Hepatic stellate cell (primary cell): ENCODE measurements at regions not wholly inside any gene's neighbourhood (a gene's known extent, or its start where the extent isn't known, plus 50 kb on each side); places are given as distances from the start of the nearest gene placed in this dataset.

Experiments used
- DNase-seq: peaks from one replicate; pipeline ENCODE4 v3.0.0; 2011; ENCODE audit warnings: low spot score

DNA sequence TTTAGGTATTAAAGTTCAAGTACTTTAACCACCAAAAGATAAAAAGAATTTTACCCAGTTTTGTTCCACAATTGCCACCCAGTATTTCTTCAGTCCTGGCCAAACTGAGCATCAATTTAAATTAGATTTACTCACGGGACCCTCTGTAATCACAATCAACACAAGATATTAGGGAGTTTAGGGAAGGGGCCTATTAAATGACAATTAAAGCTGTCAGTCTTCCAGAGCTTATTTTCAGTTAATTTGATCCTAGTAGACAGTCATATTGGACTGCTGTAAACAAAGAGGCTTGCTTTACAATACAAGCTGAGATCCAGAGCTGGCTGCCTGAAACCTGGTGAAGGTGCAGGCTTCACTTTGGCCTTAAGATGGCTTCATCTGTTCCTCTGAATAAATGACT lies 321.2 kb upstream of the NBEA start:
- no peak for DNase-seq

GRCh38 chr13:34623331-34623730 lies 318.7 kb upstream of the NBEA start:
- no peak for DNase-seq

DNA sequence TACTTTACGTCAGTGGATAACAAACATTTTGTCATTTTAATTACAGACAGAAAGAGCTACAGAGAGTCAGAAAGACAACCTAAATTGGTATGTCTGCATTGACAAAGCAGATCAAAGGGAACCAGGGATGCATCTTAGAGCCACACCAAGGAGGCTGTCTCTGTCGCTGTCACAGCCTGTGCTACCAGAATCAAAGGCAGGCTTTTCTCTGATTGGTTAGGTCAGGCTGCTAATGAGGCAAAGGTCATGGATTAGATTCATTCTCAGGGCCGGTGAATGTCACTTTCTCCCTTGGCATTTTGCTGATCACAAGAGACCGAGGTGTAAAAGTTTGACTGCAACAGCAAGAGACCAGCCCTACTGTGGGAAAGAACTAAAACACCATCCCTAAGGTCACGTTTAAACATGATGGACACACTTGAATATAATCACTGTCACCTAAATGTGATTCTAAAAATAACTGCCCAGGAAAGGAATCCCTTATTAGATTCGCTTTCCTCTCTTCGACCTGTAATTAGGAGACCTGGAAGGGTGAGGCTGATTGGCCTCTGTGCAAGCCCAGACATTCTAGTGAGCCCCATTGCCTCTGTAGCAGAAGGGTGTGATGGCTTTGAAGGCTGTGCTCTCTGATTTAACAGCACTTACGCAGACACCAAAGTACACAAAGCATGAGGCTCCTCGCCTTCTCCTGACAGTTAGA lies 314.4 kb upstream of the NBEA start:
- DNase-seq, result no peak

DNA sequence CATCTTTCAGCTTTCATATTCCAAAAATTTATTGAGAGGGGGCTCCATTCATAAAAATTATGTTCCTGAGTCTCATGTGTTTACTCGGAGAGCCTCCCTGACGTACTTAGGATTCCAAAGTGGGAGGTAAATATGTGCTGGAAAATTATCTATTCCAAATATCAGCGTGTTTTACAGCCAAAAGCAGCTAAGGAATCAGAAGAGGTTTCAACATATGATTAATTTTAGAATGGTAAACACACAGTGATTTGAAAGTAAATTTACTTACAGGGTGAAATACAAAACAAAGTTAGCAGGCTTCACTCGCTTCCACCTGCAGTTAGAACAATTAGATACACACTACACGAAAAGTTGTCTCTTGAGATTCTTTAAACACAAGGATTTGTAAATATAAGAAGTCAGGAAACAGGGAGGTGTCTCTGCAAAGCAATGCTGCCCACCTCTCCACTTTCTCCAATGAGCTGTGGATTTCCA lies 313.8 kb upstream of the NBEA start:
- no peak for DNase-seq

DNA sequence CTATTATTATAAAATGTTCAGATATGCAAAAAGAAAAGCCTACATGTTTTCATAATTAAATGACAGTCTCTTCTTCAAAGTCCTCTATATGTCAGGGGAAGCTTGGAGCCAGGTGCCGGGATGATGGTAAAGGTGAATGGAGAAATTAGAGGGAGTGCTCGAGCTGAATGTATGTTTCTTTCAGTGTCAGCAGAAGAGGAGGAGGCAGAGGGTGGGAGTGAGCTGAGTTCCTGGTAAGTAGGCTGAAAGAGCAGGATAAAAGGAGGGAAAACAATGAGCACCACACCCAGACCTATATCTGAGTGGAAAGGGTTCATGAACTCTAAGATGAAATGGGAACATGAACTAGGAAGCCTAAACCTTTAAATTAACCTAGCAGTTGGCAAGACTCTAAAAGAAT lies 307.6 kb upstream of the NBEA start:
- no peak for DNase-seq

DNA sequence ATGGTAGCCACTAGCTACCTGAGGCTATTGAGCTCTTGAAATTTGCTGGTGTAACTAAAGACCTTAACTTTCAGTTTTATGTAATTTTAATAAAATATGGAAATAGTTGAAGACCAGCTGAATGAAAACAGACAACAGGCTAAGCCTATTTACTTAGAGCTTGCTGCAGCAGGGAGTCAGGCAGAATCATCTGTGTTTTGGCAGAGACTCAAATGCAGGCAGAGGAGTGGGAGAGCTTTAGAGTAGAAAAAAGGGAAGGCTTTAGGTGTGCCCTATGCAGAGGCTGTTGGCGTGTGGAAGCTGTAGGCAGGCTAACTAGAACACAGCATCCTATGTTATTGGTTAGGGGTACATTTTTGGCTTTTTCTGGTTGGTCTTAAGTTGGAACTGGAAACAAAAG lies 304.9 kb upstream of the NBEA start:
- DNase-seq, result no peak

DNA sequence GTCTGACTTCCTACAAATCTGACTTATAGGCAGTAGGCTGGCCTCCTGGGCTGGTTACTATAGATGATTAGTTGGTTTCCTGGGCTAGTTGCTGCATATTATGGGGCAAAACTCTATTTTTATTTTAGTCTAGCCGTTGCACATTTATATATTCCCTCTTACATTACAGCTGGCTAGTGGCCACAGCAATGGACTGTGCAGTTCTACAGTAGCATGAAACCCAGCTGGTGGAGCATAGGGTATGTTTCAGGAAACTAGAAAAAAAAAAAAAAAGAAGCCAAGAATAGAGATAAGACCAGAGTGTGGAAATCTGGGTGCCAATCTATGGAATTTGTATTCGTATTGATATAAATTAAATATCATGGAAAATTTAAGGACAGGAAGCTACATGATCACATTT lies 304.4 kb upstream of the NBEA start:
- no peak for DNase-seq

GRCh38 chr13:34638897-34639296 lies 303.2 kb upstream of the NBEA start:
- DNase-seq, result no peak

DNA sequence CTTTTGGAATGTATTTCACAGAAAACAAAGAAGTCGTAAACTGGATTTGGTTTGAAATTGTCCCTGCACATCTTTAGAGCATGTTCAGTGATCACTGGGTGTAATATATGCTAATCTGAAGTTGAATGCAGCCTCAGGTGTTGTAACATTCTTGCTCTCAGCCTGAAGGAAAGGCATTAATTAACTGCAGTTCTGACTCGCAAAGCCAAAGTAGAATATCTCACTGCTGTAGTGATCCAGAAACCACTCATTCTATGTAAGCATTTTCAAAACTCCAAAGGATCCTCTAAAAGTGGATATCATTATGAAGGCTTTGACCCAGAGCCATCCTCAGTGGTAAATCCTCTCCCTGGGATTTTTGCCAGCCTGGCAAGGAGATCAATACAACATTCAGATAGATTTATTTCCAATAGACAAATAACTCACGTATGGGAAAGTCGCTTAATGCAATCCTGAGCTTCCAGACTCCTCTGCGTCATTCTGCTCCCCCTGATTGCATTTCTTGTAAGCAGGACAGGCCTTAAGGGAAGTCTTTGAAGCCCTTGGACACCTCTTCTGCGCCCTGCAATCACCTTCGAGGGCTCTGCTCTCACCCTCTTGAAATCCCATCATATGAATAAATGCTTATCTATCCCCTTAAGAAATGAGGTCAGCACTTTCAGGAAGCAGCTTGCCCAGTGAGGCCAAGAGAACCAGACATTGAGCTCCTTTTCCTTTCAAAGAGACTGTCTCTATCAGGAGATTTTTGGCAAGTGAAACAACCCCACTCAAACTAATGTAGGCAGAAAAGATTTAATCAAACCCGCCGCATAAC lies 301.7 kb upstream of the NBEA start:
- DNase-seq, result no peak

DNA sequence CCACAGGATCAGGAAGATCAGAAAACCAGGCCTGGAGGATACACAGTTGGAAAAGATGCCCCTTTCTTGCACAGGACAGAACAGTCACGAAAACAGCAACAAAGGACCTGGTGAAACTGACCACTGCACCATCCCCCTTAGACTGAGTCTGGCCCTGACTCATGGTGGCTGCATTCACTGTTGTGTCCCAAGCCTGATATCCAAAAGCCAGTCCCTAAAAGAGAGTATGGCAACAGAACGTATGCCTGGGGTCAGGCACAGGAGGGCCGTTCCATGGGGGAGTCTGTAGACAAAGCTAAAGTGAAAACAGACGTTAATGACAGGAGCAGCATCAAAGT lies 301.1 kb upstream of the NBEA start:
- no peak for DNase-seq

GRCh38 chr13:34647379-34648150 lies 294.5 kb upstream of the NBEA start:
- no peak for DNase-seq

GRCh38 chr13:34654203-34654602 lies 287.9 kb upstream of the NBEA start:
- no peak for DNase-seq

- no peak for DNase-seq
Measured at GRCh38 chr13:34654647-34655046, 287.4 kb upstream of the NBEA start.

- DNase-seq, result no peak
Measured at GRCh38 chr13:34655554-34655953, 286.5 kb upstream of the NBEA start.

GRCh38 chr13:34657716-34658115 lies 284.4 kb upstream of the NBEA start:
- peak; percentile 6 for DNase-seq

DNA sequence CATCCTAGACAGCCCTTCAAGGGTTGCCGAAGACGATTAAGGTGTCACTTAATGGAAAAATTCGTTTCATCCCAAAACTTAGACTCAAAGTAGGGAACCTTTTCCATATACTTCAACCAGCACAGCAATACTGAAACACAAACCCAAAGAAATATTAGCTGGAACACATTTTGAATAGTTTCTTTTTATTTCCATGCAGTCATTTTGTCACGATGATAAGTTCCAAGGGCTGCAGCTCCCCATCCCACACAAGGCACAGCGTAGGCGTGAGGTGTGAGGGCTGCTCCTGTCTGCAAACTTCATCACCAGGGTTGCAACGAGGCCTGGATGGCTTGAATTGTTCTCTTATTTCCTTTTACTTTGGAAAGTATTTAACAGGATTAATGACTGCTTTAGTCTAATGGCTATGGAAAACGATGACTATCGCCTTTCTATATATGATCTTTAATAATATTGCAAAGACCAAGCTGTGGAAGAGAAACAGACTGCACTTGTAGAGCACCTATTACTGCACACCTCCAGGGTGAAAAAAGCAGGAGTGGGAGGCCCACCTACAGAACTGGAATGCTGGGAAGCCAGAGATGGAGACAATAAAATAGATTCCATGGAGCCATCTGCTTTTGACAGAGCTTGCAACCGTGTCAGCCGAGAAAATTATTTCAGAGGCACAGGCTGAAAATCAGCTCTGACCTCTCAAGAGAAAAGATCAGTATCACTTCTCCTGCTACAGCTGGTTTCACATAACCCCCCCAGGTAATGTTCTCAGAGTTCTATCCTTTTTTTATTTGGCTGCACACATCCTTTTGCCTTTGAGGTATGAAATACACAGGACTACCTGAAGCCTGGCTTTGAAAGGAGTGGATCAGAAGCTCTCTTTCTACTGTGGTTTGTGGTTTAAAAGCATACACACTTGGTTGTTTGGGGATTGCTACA lies 274.5 kb upstream of the NBEA start:
- no peak for DNase-seq

DNA sequence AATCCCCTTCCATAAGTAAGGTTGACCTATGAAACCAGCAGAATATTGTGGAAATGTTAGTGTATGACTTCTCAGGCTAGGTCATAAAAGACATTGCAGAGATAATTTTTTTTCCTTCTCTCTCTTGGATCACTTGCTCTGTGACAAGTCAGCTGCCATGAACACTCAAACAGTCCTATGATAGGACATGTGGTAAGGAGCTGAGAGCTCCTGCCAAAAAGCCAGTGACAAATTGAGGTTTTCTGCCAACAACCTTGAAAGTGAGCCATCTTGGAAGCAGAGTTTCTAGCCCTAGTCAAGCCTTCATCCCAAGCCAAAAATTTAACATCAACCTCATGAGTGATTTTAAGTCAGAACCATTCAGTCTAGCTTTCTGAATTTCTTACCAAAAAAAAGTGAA lies 270.9 kb upstream of the NBEA start:
- no peak for DNase-seq

- no peak for DNase-seq
Measured at GRCh38 chr13:34672631-34673030, 269.4 kb upstream of the NBEA start.

DNA sequence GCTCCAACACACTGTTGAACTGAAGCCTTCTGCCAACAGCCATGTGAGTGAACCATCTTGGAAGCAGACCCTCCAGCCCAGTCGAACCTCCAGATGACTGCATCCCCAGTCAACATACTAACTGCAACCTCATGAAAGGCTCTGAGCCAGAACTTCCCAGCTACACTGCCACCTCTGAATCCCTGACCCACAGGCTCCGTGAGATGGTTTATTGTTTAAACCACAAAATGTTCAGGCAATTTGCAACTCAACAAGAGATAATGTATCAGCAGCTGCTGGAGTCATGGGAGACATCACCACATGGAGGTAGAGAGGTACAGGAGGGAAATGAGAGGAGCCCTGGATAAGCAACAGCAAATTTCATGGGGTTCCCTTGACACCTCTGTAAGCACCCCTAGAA lies 266.4 kb upstream of the NBEA start:
- no peak for DNase-seq

- peak; percentile 12 for DNase-seq
Measured at GRCh38 chr13:34678154-34678553, 263.9 kb upstream of the NBEA start.

- DNase-seq, result no peak
Measured at GRCh38 chr13:34681405-34681955, 260.6 kb upstream of the NBEA start.

DNA sequence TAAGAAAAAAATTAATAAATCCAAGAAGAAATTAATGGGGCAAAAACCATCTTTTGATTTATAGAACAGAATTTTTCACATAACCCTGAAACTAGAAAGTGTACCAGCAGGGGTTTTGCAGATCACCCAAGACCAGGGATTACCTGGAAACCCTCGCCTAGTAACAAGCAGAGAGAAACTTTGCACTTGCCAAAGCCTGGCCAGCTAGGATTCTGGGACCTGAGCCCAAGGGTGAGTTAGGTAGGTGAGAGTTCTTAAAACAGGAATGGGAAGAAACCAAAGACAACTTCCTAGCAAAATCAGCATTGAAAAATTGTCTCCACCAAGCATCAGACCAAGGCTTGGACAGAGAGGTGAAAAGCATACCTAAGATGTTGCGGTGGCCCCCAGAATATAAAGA lies 247.0 kb upstream of the NBEA start:
- DNase-seq, result no peak
